GM18873 (cell line): ENCODE measurements at regions not wholly inside any gene's neighbourhood (a gene's known extent, or its start where the extent isn't known, plus 50 kb on each side); places are given as distances from the start of the nearest gene placed in this dataset.

Source experiments
- ATAC-seq: cut with Tn5 transposase; IDR thresholded peaks from one replicate; pipeline ENCODE4 v1.9.1; 2021; ENCODE audit warnings: mild to moderate bottlenecking, moderate library complexity, moderate number of reproducible peaks; ENCODE audit not compliant: unreplicated experiment, low FRiP score

DNA sequence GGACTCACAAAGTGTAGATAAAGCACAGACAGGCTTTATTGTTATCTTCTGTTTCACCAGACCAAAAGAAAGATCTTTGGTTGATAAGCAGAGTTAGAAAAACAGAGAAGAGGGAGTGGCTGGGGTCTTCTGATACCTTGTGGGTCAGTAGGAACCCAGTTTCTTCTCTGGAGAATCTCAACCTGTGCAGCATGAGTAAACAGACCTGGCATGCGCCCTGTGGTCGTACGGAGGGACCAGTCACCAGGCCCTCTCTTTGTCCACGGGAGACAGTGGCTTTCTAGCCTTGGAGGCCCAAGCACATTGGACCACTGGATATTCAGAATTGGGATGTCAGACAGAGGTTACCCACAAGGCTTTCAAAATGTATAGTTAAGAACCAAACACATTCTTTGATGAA lies 418.9 kb upstream of the FANCL start:
- no peak for ATAC-seq

DNA sequence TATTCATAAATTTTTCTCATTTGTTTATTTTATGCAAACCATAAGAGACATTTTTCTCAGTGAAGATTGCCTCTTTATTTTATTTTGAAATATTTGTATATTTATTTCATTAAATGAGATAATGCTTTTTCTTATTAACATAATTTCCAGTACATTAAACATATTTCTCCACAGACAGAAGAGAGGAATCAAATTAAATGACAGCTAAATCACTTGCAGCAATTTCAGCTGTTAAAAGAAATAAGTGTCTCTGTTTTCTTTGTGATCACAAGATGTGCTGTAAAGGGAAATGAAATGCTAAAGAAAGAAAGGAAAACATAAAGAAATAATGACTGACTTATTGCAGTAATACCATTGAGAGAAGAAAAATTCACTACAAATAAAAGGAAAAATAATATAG lies 414.0 kb upstream of the FANCL start:
- no peak for ATAC-seq

DNA sequence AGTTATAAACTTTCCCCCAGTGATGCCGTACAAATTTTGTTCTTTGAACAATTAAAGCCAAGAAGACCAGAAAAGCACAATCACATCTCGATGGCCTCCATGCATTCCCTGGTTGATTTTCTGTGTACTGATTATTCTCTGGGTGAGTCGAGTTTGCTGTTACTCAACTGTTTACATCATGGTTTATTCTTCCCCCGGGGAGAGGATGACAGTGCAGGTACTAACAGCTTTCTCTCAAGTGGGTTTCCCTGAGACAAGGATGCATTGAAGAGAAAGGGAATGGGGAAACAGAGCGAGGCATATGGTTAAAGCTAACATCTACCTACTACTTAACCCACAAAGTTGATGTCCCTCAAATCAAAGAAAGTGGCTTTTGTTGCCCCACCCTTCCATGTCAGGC lies 410.8 kb upstream of the FANCL start:
- no peak for ATAC-seq

DNA sequence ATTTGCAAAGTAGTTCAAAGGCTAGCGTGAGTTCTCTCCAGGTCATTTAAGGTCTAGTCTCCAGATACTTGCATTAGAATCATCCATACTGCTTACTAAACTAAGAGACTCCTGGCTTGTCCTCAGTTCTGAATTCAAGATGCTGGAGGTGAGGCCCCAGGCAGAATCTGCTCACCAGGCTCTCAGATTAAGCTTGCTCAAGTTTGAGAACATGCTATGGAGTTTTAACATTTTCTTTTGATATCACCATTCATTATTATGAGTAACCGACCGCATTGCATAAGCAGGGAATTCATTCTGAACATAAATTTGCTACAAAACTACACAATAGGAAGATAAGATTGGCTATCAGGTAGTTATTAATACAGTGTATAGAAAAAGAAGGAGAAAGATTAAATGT lies 409.7 kb upstream of the FANCL start:
- no peak for ATAC-seq

DNA sequence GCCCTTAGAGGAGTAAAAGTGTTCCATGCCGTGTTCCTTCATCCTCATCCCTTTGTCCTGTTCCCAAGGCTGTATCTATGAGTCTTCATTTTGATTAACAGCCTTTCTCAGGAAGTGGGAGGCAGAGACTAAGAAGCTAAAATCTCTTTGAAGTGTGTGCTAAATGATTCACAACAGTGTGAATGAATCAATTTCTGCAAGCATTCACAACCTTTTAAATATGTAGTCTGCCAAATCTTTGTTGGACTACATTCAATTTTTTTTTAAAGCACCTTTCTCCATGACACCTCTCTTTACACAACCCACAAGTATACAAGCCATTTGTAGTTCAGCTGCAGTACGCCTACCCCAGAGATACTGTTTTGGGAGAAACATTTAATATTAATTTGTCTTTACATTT lies 408.6 kb upstream of the FANCL start:
- no peak for ATAC-seq

DNA sequence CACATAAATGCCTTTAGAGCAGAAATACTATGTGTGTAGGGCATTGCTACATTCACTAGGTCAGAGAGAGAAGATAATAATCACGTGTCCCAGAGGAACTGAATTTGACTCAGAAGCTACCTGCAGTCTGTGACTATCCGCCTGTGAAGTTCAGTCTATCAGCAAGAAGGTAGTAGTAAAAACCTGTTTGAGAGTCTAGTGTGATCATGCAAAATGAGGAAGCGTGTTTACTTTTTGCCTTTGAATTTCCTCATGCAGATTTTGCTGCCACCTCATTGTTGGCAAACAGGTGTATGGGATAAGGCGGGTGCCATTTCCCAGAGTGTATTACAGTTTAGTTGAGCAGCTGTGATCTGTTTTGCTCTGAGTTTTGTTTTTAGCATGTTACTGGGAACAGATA lies 403.9 kb upstream of the FANCL start:
- ATAC-seq, result no peak

DNA sequence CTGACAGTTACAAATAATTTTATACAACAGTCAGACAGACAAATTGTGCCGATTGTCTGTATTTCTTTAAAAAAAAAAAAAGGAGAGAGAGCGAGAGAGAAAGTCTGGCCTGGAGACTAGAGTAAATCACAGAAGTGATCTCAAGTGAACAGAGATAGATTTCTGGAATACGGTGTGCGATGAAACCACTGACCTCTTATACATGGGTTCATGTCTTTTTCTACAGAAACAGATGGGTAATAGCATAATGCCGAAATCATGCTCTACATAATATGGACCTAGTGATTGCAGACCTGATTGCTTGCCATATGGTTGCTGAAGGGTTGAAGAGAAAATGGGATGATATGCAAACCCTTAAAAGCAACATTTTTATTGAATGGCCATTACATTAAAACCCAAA lies 403.3 kb upstream of the FANCL start:
- no peak for ATAC-seq

DNA sequence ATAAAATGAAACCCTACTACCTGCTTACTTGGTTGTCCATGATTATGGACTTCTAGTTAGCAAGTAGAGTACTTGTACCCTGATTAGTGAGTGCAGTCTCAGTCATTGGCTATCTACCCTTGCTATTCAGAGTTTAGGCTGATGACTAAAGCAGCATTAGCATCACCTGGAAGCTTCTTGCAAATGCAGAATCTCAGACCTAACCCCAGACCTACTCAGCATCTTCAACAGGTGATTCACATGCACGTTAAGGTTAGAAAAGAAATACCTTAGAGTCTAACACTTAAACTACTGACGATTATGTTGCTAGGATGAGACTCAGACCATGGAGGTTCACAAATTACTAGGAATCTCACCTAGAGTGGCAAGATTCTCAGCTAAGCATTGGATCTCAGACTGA lies 399.9 kb upstream of the FANCL start:
- ATAC-seq, result no peak

DNA sequence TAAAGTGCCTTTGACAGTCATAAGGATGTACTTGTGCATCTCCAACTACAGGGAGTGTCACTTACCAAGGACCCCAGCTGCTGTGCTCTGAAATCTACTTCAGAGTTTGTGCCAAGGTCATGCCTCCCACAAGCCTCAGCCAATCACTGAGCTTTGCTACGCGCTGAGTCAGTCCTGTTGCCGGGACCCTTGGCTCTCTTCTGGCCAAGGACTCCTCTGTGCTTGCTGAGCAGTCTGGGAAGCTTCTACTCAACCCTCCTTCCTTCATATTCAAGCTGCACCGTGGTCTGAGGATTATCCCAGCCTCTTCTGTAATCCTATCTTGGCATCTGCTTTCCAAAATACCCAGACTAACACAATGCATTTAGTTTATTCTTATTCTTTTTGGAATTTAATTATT lies 398.9 kb upstream of the FANCL start:
- no peak for ATAC-seq

DNA sequence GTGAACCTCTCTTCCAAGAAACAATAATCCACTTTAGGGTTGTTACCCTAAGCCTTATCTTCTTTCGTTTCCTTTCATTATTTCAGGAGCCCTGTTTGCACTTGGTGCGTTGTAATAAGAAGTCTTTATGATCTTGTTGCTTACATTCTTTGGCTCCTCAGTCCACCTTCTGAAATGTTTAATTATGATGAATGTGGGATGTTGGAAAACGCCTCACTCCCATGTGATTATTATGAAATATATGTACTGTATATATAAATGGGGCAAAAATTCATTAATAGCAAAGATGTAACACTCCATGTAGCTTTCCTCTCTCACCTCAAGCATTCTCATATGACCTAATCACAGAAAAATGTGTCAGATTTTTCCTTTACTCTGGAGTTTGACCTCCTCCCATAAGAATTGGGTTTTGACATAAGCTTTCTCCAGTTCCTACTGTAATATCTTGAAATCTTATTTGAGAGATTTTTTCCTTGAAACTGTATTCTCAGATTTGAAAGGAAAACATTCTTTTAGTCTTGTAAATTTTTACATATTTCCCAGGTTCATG lies 397.2 kb upstream of the FANCL start:
- ATAC-seq, result no peak

DNA sequence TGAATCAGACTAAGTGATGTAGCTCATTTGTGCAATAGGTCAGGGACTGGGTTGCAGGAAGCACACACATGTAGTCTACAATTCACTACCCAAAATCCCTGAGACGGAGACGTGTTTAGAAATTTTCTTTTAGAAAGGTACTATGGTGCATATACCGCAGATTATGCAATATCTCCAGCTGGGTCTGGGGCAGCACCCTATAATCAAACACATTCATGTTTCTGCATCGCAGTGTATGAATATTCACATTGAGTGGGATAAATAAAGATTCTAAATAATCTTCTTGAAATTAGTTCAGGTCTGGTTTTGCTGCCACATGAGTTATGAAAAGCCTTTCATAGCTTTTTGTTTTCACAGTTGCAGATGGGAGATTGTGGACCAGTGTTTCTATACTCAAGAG lies 395.7 kb upstream of the FANCL start:
- ATAC-seq, result no peak

DNA sequence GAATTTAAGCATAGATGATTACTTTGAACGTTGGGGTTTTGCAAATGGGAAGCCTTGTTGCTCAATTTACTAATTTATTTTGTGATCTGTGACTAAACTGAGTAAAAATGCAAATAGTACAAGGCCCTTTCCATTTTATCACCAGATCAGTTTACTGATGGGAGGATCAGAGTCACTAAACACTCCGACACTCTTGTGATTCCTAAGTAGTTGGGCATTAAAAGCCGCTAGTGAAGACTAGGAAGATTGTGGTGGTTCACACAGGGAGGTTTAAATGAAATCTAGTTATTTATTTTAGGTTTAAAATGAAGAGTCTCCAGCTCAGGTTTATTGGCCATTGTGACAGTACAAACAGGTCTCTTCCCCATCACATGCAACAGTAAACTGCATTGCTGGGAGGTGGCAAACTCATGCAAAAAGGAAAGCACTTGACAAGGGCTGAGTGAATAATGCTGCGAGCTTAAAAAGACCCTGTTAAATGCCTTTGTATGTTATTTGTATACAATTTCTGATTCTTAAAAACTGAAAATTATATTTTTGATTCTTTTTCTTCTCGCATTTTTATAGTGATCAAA lies 394.8 kb upstream of the FANCL start:
- ATAC-seq, result no peak

DNA sequence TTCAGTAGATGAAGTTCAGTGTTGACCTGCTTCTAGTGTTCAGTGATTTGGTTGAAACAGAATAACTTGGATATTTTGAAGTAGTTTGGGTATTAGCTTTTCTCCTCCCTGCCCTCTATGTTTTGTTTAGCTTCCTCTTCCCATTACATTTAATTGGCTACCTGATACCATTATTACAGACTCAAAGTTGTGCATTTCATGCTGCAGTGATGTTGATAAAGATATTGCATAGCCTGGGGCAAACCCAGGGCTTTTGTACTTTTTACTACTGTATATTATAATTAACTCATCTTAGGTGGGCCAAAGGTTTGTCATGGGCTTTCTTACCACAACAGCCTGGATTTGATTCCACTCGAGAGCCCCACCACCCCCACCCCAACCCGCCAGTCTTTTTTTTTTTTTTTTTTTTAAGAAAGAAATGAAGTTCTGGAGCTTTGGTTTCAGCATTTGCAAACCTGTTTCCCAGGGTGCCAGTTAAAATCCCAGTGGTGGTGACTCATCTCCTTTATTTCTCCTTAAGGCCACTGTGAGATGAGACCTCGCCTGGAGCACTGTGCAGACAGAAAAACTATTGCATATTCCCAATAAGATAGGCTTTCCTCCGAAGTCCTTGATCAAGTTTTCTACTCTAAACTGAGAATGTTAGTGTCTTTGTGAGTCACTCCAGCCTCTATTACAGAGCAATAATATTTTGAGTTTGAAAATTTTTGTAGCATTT lies 393.7 kb upstream of the FANCL start:
- ATAC-seq, result no peak

DNA sequence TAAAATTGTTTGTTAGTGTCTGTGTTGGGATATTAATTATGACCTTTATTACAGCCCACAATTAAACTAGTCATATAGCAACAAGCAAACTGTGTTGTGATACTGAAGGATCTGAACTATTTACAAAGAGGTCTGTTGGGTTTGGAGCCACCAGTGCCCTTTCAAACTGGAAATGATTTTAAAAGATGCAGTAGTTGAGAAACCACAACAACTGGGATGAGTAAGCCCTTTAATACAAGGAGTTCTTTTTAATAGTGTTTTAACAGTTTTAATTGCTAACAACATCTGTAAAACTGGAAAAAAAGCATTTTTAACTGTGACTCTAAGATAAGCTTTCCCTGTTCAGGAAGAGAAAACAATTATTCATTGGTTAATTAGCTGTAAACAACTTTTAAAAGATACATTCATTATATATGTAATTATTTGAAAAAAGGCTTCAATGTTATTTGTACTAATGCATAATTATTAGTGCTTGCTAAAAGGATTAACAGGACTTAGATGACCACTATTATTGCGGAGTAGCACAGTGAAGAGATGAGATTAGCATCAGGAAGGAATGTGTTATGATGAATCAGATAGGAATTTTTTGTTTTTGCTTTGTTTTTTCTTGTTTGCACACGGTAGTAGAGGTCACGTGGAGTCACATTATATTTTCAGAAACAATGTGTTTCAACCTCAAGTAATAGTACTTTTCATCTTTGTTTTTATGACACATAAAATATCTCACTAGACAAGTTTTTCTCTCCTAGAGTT lies 392.7 kb upstream of the FANCL start:
- no peak for ATAC-seq

DNA sequence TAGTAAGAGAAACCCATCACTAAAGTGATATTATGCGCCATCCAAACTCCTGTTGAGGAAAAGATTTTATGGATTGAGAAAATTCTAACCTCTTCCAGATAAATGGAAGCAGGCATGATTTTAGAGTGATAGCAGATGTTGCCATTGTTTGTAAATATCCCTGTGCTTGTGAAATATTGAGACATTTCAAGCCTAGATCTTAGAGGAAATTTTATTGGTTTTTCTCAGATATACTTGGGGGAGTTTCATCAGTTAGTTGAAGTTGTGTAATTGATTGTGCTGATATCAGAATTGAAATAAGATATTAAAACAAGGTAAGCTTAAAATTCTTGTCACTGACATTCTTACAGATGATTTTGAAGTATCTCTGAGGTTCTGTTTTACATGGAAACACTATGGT lies 390.9 kb upstream of the FANCL start:
- no peak for ATAC-seq

DNA sequence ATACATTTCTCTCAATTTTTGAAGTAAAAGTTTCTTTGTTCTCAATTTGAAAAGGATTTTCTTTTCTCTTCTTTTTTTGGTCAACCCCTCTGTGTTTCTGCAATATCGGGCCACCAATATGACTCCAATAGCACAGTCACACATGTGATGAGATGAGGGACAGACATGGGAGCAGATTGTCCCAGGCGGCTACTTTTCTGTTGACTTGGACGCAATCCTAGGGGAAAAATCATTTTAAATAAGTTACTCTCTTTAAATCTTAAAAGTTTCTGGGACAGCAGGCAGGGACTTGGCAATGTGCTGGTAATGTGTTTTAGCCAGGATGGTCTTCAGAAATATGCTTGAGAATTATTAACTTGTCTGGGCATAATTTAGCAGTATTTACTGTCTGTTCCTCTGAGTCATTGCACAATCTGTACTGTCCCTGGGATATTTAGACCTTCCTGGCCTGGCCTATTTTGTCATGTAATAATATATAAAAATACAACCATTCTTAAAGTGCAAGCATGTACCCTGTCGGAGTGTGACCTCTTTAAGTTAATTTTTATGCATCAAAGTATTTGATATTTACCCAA lies 388.5 kb upstream of the FANCL start:
- ATAC-seq, result no peak

DNA sequence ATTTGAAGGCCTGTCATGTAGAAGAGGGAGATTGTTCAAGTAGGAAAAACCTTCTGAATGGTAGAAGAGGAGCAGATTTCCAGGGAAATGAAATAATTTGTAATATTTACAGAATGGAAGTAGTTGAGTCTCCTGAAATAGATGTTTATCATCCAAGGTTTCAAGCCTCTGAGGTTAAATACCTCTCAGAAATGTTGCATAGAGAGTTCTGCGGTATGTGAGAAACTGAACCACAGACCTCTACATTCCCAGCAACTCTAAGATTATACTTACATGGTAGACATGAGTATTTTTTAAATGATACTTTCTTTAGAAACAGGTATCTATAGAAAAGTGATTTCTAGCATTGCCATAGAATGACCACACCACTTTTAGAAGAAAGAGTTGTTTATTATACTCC lies 379.8 kb upstream of the FANCL start:
- no peak for ATAC-seq

DNA sequence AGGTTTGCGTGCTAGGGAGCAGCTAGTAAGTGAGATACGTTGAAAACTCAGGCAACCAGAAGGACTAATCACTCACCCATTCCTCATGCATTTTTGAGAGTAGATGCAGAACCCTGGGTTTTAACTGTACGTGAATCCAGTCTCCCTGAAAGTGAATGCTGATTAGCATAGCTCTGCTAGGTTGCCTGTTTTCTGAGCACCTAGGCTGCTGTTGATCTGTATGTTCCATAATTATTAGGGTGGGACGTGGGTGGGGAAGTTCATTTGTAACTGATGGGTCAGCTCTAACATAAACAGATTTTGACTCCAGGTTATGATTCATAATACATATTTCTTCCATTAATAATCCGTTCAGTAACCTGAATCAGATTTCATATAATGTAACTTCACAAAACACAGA lies 379.0 kb upstream of the FANCL start:
- no peak for ATAC-seq

DNA sequence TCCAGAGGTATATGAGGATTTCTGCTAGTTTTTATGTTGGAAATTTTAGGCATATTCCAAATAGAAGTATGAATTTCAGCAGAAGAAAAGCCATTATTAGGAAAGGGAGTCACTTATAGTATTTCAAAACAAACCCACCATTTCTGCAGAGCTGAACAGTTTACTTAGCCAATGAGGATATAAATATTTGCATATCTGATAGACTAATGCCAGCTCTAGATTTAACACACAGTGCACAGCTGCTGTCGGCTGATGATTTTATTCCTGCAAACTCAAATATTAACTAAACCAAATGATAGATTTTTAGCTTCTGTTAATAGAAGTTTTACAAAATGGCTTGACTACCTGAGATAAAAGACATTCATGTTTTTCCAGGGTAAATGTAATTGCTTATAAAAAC lies 375.8 kb upstream of the FANCL start:
- ATAC-seq, result no peak

DNA sequence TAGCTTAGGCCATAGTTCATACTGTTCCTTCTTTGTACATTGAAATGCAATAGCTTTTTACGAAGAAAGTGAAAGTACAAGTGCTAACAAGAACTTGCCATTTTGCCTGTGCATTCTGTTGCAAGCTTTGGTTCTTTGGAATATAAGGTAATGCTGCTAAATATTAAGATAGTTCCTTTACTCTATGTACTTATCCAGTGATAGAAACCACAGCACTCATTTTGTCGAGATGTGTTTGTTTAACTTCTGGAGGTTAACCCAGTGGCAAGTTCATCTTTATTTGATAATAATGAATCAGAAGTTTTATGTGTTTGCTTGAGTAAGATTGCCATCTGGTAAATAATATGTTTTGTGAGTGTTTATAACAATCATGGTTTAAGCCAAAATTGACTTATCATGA lies 373.1 kb upstream of the FANCL start:
- no peak for ATAC-seq

DNA sequence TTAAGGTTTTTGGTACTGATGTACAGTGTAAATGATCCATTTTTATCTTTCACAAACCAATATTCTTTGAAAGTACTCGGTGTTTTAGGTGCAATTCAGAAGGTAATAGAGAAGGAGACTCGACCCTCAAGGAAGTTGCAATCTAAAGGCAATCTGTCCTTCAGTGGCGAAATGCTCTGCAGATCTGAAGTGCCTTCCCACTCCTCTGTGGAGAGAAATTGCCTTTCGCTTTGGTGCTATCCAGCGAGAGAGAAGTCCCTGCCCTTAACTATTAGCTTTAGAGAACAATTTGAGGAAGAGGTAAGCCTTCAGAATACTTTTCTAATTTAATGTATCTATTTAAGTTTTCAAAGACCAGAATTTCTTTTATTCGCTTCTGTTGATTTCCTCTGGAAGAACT lies 371.8 kb upstream of the FANCL start:
- no peak for ATAC-seq
